Dedifferentiated amniotic fluid mesenchymal stem cell (primary cell): ENCODE measurements at regions not wholly inside any gene's neighbourhood (a gene's known extent, or its start where the extent isn't known, plus 50 kb on each side); places are given as distances from the start of the nearest gene placed in this dataset.
"Not testable (repeated sequence)": the region's sequence is repeated elsewhere in the genome, so short reads cannot be mapped to it uniquely, and the experiment has no call there.

Experiments used
- DNase-seq: peaks from one replicate; pipeline ENCODE4 v3.0.0-alpha.2; 2016; ENCODE audit errors: extremely low spot score

- DNase-seq, result no peak
These were observed 475.4 kb upstream of the CHORDC1 start for GRCh38 chr11:90698238-90698637.

GRCh38 chr11:90675496-90675895, 452.6 kb upstream of the CHORDC1 start:
- not testable (repeated sequence) for DNase-seq

- no peak for DNase-seq
These were observed 446.2 kb upstream of the CHORDC1 start for GRCh38 chr11:90669094-90669493.

- no peak for DNase-seq
These were observed 445.7 kb upstream of the CHORDC1 start for GRCh38 chr11:90668502-90668901.

GRCh38 chr11:90661233-90661632, 438.4 kb upstream of the CHORDC1 start:
- DNase-seq, result no peak

GRCh38 chr11:90656171-90656570, 433.3 kb upstream of the CHORDC1 start:
- no peak for DNase-seq

- DNase-seq, result no peak
These were observed 427.3 kb upstream of the CHORDC1 start for GRCh38 chr11:90650153-90650552.

- no peak for DNase-seq
These were observed 423.9 kb upstream of the CHORDC1 start for GRCh38 chr11:90646706-90647105.

- DNase-seq, result no peak
These were observed 423.4 kb upstream of the CHORDC1 start for GRCh38 chr11:90646266-90646665.

- DNase-seq, result no peak
These were observed 416.7 kb upstream of the CHORDC1 start for GRCh38 chr11:90639461-90639993.

GRCh38 chr11:90635886-90636285, 413.0 kb upstream of the CHORDC1 start:
- no peak for DNase-seq

GRCh38 chr11:90635151-90635550, 412.3 kb upstream of the CHORDC1 start:
- DNase-seq, result no peak

- DNase-seq, result no peak
These were observed 407.3 kb upstream of the CHORDC1 start for GRCh38 chr11:90630176-90630575.

GRCh38 chr11:90629229-90629806, 406.5 kb upstream of the CHORDC1 start:
- DNase-seq, result no peak

- DNase-seq, result no peak
These were observed 391.5 kb upstream of the CHORDC1 start for GRCh38 chr11:90614318-90614717.

- DNase-seq, result not testable (repeated sequence)
These were observed 390.2 kb upstream of the CHORDC1 start for GRCh38 chr11:90613037-90613436.

- DNase-seq, result no peak
These were observed 383.9 kb upstream of the CHORDC1 start for GRCh38 chr11:90606721-90607120.

- DNase-seq, result no peak
These were observed 378.4 kb upstream of the CHORDC1 start for GRCh38 chr11:90601261-90601660.

GRCh38 chr11:90594658-90595057, 371.8 kb upstream of the CHORDC1 start:
- no peak for DNase-seq

- no peak for DNase-seq
These were observed 370.2 kb upstream of the CHORDC1 start for GRCh38 chr11:90593099-90593498.

GRCh38 chr11:90590286-90590685, 367.4 kb upstream of the CHORDC1 start:
- no peak for DNase-seq

- no peak for DNase-seq
These were observed 366.9 kb upstream of the CHORDC1 start for GRCh38 chr11:90589735-90590134.

- DNase-seq, result no peak
These were observed 365.0 kb upstream of the CHORDC1 start for GRCh38 chr11:90587896-90588295.

- DNase-seq, result no peak
These were observed 362.6 kb upstream of the CHORDC1 start for GRCh38 chr11:90585491-90585890.
